NCI-H460 (cell line): ENCODE measurements at regions not wholly inside any gene's neighbourhood (a gene's known extent, or its start where the extent isn't known, plus 50 kb on each side); places are given as distances from the start of the nearest gene placed in this dataset.

Experiments used
- small RNA-seq, 2 experiments: library from RNA; depleted of rRNA; stranded (forward); fragments of <200 nt; gene quantifications; one replicate each; pipeline ENCODE3, GENCODE V24; 2014

Small RNAs in the stretch of these regions (small RNA-seq; reads per million reads assigned to genes)
- gene AC004486.1 (0 reads per million in 2 experiments), gene MIR4494 (0 reads per million in 2 experiments), gene RF00264 (0 reads per million in 2 experiments)
